Glutamatergic neuron (in vitro differentiated cells): ENCODE measurements at regions not wholly inside any gene's neighbourhood (a gene's known extent, or its start where the extent isn't known, plus 50 kb on each side); places are given as distances from the start of the nearest gene placed in this dataset.

Experiments
- DNase-seq: peaks from one replicate; pipeline ENCODE4 v3.0.0; 2022
- H3K27ac Mint-ChIP-seq: one replicate; pipeline ENCODE4 v1.8.0; 2020; ENCODE audit warnings: mild to moderate bottlenecking, mixed read lengths, inconsistent platforms; ENCODE audit not compliant: unreplicated experiment
- H3K27me3 Mint-ChIP-seq: one replicate; pipeline ENCODE4 v1.8.0; 2020; ENCODE audit warnings: mild to moderate bottlenecking, moderate library complexity, mixed read lengths, inconsistent platforms; ENCODE audit not compliant: unreplicated experiment
- H3K36me3 Mint-ChIP-seq: one replicate; pipeline ENCODE4 v1.8.0; 2020; ENCODE audit warnings: mild to moderate bottlenecking, mixed read lengths, inconsistent platforms; ENCODE audit not compliant: unreplicated experiment
- H3K4me1 Mint-ChIP-seq: one replicate; pipeline ENCODE4 v1.8.0; 2020; ENCODE audit warnings: mild to moderate bottlenecking, low read depth, mixed read lengths, inconsistent platforms; ENCODE audit not compliant: unreplicated experiment
- H3K4me3 Mint-ChIP-seq: one replicate; pipeline ENCODE4 v1.8.0; 2020; ENCODE audit warnings: mild to moderate bottlenecking, mixed read lengths, inconsistent platforms; ENCODE audit not compliant: unreplicated experiment
- H3K9me3 Mint-ChIP-seq: one replicate; pipeline ENCODE4 v1.8.0; 2020; ENCODE audit warnings: mild to moderate bottlenecking, moderate library complexity, mixed read lengths, inconsistent platforms; ENCODE audit not compliant: unreplicated experiment
- CTCF ChIP-seq: fragments of 200-600 bp; sonication (generic); IDR thresholded peaks from one replicate; pipeline ENCODE4 v1.5.0; 2021; ENCODE audit not compliant: partially characterized antibody, unreplicated experiment

GRCh38 chr1:213605732-213606131, 382.0 kb upstream of the PROX1 start:
- TF ChIP-seq CTCF: no peak
- H3K36me3 Mint-ChIP-seq: no peaks in the 10 kb centered on the region
- no peak overlapping the region for H3K4me3 Mint-ChIP-seq
- H3K27ac Mint-ChIP-seq: no peak overlapping the region
- no peak for DNase-seq
- no peaks in the 10 kb centered on the region for H3K4me1 Mint-ChIP-seq
- peaks cover 3% of the 10 kb centered on the region for H3K27me3 Mint-ChIP-seq
- H3K9me3 Mint-ChIP-seq: no peaks in the 10 kb centered on the region

- DNase-seq: no peak
- Mint-ChIP-seq H3K36me3 (no peaks in the 10 kb centered on the region), H3K4me1 (no peaks in the 10 kb centered on the region), H3K27ac (no peak overlapping the region), H3K9me3 (no peaks in the 10 kb centered on the region), H3K4me3 (no peak overlapping the region), H3K27me3 (peaks cover 3% of the 10 kb centered on the region)
- TF ChIP-seq CTCF: no peak
These were observed 381.4 kb upstream of the PROX1 start for GRCh38 chr1:213606252-213606820.

GRCh38 chr1:213613549-213613948, 374.2 kb upstream of the PROX1 start:
- Mint-ChIP-seq H3K27ac (no peak overlapping the region), H3K9me3 (no peaks in the 10 kb centered on the region), H3K36me3 (no peaks in the 10 kb centered on the region), H3K27me3 (peaks cover 2% of the 10 kb centered on the region), H3K4me1 (peaks cover 4% of the 10 kb centered on the region), H3K4me3 (no peak overlapping the region)
- no peak for TF ChIP-seq CTCF
- no peak for DNase-seq

- TF ChIP-seq CTCF: no peak
- Mint-ChIP-seq H3K27me3 (peaks cover 3% of the 10 kb centered on the region), H3K9me3 (no peaks in the 10 kb centered on the region), H3K4me3 (no peak overlapping the region), H3K4me1 (peaks cover 4% of the 10 kb centered on the region), H3K36me3 (no peaks in the 10 kb centered on the region), H3K27ac (no peak overlapping the region)
- no peak for DNase-seq
These were observed 372.4 kb upstream of the PROX1 start for GRCh38 chr1:213615226-213615916.

- no peak for DNase-seq
- peaks cover 3% of the 10 kb centered on the region for H3K27me3 Mint-ChIP-seq
- H3K4me3 Mint-ChIP-seq: no peak overlapping the region
- H3K27ac Mint-ChIP-seq: no peak overlapping the region
- H3K4me1 Mint-ChIP-seq: peaks cover 4% of the 10 kb centered on the region
- TF ChIP-seq CTCF: no peak
- no peaks in the 10 kb centered on the region for H3K9me3 Mint-ChIP-seq
- no peaks in the 10 kb centered on the region for H3K36me3 Mint-ChIP-seq
These were observed 370.6 kb upstream of the PROX1 start for GRCh38 chr1:213617133-213617532.
